IMR-90 (cell line): ENCODE measurements at regions not wholly inside any gene's neighbourhood (a gene's known extent, or its start where the extent isn't known, plus 50 kb on each side); places are given as distances from the start of the nearest gene placed in this dataset.

Experiments used
- ATAC-seq: fragments of 200-7000 bp; cut with Tn5 transposase; 2 replicates; pipeline ENCODE4 v1.9.1; 2020; ENCODE audit warnings: low read depth, mild to moderate bottlenecking, moderate library complexity
- BruUV-seq: library from RNA; stranded (reverse); fragments of 400-500 nt; replicated peaks from 2 replicates; lab custom pipeline; 2021; lab: Mats Ljungman, UMichigan
- CTCF ChIA-PET: fragments of 300-600 bp; formaldehyde crosslinking; extraction: SDS; loops from one replicate; lab custom pipeline; 2021; ENCODE audit warnings: antibody characterized with exemption; lab: Yijun Ruan, JAX
- POLR2A ChIA-PET: fragments of 300-600 bp; sonication (Branson Sonifier 250); formaldehyde crosslinking; loops from one replicate; lab custom pipeline; 2022; ENCODE audit warnings: antibody characterized with exemption; ENCODE audit not compliant: unreplicated experiment; lab: Charles Lee
- DNase-seq: peaks from one replicate; pipeline ENCODE4 v3.0.0; 2013
- H2AFZ ChIP-seq: replicated peaks from 2 replicates; pipeline ENCODE3; 2013; ENCODE audit warnings: low read length, mild to moderate bottlenecking; ENCODE audit not compliant: poor library complexity
- H2AK5ac ChIP-seq: 2 replicates; pipeline ENCODE4 v1.6.1; 2013; ENCODE audit warnings: low read depth, low read length, inconsistent platforms
- H2AK9ac ChIP-seq: replicated peaks from 2 replicates; pipeline ENCODE3; 2013; ENCODE audit warnings: mild to moderate bottlenecking, low read depth, low read length, moderate library complexity; ENCODE audit not compliant: poor library complexity
- H2BK120ac ChIP-seq: 2 replicates; pipeline ENCODE4 v1.6.1; 2013; ENCODE audit warnings: low read depth, low read length, inconsistent platforms
- H2BK15ac ChIP-seq: 3 replicates; pipeline ENCODE4 v1.6.1; 2013; ENCODE audit warnings: low read depth, low read length, inconsistent platforms
- H2BK20ac ChIP-seq: 2 replicates; pipeline ENCODE4 v1.6.1; 2013; ENCODE audit warnings: low read depth, mild to moderate bottlenecking, inconsistent platforms, low read length, moderate library complexity
- H2BK5ac ChIP-seq: 2 replicates; pipeline ENCODE4 v1.6.1; 2013; ENCODE audit warnings: mild to moderate bottlenecking, low read depth, low read length, inconsistent platforms; ENCODE audit not compliant: poor library complexity, severe bottlenecking
- H3K14ac ChIP-seq: replicated peaks from 2 replicates; pipeline ENCODE4 v1.6.1; 2013; ENCODE audit warnings: low read depth, low read length, inconsistent platforms
- H3K18ac ChIP-seq: 2 replicates; pipeline ENCODE4 v1.6.1; 2013; ENCODE audit warnings: low read depth, low read length, control low read depth
- H3K23ac ChIP-seq: 2 replicates; pipeline ENCODE4 v1.6.1; 2013; ENCODE audit warnings: low read depth, low read length, inconsistent platforms
- H3K27ac ChIP-seq: 2 replicates; pipeline ENCODE4 v1.5.1; 2013; ENCODE audit warnings: mild to moderate bottlenecking, control low read depth, low read length; ENCODE audit not compliant: insufficient read depth
- H3K27me3 ChIP-seq: 2 replicates; pipeline ENCODE4 v1.6.1; 2013; ENCODE audit warnings: low read length; ENCODE audit not compliant: control insufficient read depth, insufficient read depth
- H3K36me3 ChIP-seq: 2 replicates; pipeline ENCODE4 v1.6.1; 2013; ENCODE audit warnings: low read length, mixed read lengths; ENCODE audit not compliant: control insufficient read depth, insufficient read depth
- H3K4ac ChIP-seq: 2 replicates; pipeline ENCODE4 v1.6.1; 2013; ENCODE audit warnings: low read depth, low read length, inconsistent platforms
- H3K4me1 ChIP-seq: 2 replicates; pipeline ENCODE4 v1.6.1; 2013; ENCODE audit warnings: low read length, mixed read lengths; ENCODE audit not compliant: control insufficient read depth, insufficient read depth
- H3K4me2 ChIP-seq: 2 replicates; pipeline ENCODE4 v1.6.1; 2013; ENCODE audit warnings: low read depth, mild to moderate bottlenecking, control low read depth, low read length, moderate library complexity
- H3K4me3 ChIP-seq: 2 replicates; pipeline ENCODE4 v1.5.1; 2013; ENCODE audit warnings: low read depth, mild to moderate bottlenecking, control low read depth, low read length, moderate library complexity; ENCODE audit not compliant: insufficient read depth
- H3K56ac ChIP-seq: 2 replicates; pipeline ENCODE4 v1.6.1; 2013; ENCODE audit warnings: low read length, inconsistent platforms; ENCODE audit not compliant: insufficient read depth; ENCODE audit errors: extremely low read depth
- H3K79me1 ChIP-seq, 2 experiments: 2 replicates each; pipeline ENCODE4 v1.6.1; 2013; ENCODE audit warnings: low read length in 2 of 2, inconsistent platforms in 1 of 2, low read depth in 1 of 2
- H3K9ac ChIP-seq: 2 replicates; pipeline ENCODE4 v1.6.1; 2013; ENCODE audit warnings: low read depth, low read length, control low read depth
- H3K9me1 ChIP-seq: 2 replicates; pipeline ENCODE4 v1.6.1; 2013; ENCODE audit warnings: low read length, inconsistent platforms; ENCODE audit not compliant: insufficient read depth
- H3K9me3 ChIP-seq: 2 replicates; pipeline ENCODE4 v1.6.1; 2013; ENCODE audit warnings: low read length; ENCODE audit not compliant: control insufficient read depth, insufficient read depth
- H4K20me1 ChIP-seq: 2 replicates; pipeline ENCODE4 v1.6.1; 2013; ENCODE audit warnings: low read length, inconsistent platforms; ENCODE audit not compliant: insufficient read depth
- H4K5ac ChIP-seq: 2 replicates; pipeline ENCODE4 v1.6.1; 2013; ENCODE audit warnings: mild to moderate bottlenecking, low read depth, low read length, control low read depth
- H4K8ac ChIP-seq, 2 experiments: 2 replicates each; pipeline ENCODE4 v1.6.1; 2013; ENCODE audit warnings: low read depth in 2 of 2, low read length in 2 of 2, control low read depth in 1 of 2, inconsistent platforms in 1 of 2
- H4K91ac ChIP-seq: 2 replicates; pipeline ENCODE4 v1.6.1; 2013; ENCODE audit warnings: low read depth, low read length, inconsistent platforms; ENCODE audit not compliant: insufficient read depth
- BHLHE40 ChIP-seq: fragments of 150-350 bp; IDR thresholded peaks from 2 replicates; pipeline ENCODE4 v1.6.1; 2016; ENCODE audit warnings: mild to moderate bottlenecking, low read depth, low read length
- CHD1 ChIP-seq: IDR thresholded peaks from 2 replicates; pipeline ENCODE4 v1.6.1; 2012; ENCODE audit warnings: low read depth, low read length, improper control_type of control experiment
- MXI1 ChIP-seq: IDR thresholded peaks from 2 replicates; pipeline ENCODE4 v1.6.1; 2012; ENCODE audit warnings: low read depth, mild to moderate bottlenecking, low read length, moderate library complexity, borderline replicate concordance
- NFE2L2 ChIP-seq: fragments of 150-350 bp; IDR thresholded peaks from 2 replicates; pipeline ENCODE4 v1.6.1; 2016; ENCODE audit warnings: low read depth, mild to moderate bottlenecking, low read length
- RFX5 ChIP-seq: IDR thresholded peaks from 2 replicates; pipeline ENCODE4 v1.8.0; 2012; ENCODE audit warnings: low read depth, mild to moderate bottlenecking, low read length, moderate library complexity
- SMC3 ChIP-seq: fragments of 150-350 bp; IDR thresholded peaks from 2 replicates; pipeline ENCODE4 v1.6.1; 2016; ENCODE audit warnings: low read depth, mild to moderate bottlenecking, antibody characterized with exemption, low read length, moderate library complexity
- WGBS, 2 experiments: methylation state at CpG; one replicate each; pipeline versions ENCODE4 v1.1.5 to v1.1.7; 2013; ENCODE audit warnings: missing lambda C conversion rate in 2 of 2; ENCODE audit not compliant: insufficient read length in 1 of 2; ENCODE audit errors: extremely low coverage in 2 of 2; 5-methylcytosine and 5-hydroxymethylcytosine counted together
- dilution Hi-C: fragments of 300-500 bp; cut with HindIII; formaldehyde crosslinking; loops from one replicate; pipeline ENCODE4 v1.14.3; 2018; ENCODE audit warnings: low sequenced_read_pairs; ENCODE audit not compliant: unreplicated experiment
- in situ Hi-C: fragments of 300-500 bp; cut with MboI; formaldehyde crosslinking; loops from 3 replicates; pipeline ENCODE4 v1.14.3; 2019; ENCODE audit warnings: low sequenced_read_pairs, inconsistent platforms, mixed read lengths
- intact Hi-C: fragments of 100-400 bp; cut with micrococcal nuclease; formaldehyde crosslinking; loops from 2 replicates; pipeline ENCODE4 v1.10.0; 2022
- TF ChIP-seq, protein P1 (sequence below): conservative IDR thresholded peaks from 2 replicates; pipeline ENCODE4 v1.5.1; 2012; ENCODE audit warnings: mild to moderate bottlenecking, low read depth, low read length, improper control_type of control experiment

- intact Hi-C loops, result no loop called here
- no peak for ATAC-seq
- BruUV-seq, result no TSS peak
- H3K79me1 ChIP-seq, result no peaks in the 10 kb centered on the region
- H3K27ac ChIP-seq, result no peak overlapping the region
- no peak overlapping the region for H2BK5ac ChIP-seq
- no peak overlapping the region for H2AFZ ChIP-seq
- no peaks in the 10 kb centered on the region for H4K20me1 ChIP-seq
- no peak overlapping the region for H2AK5ac ChIP-seq
- H3K14ac ChIP-seq, result no peak overlapping the region
- H4K8ac ChIP-seq, result no peak overlapping the region
- TF ChIP-seq, protein P1, sequence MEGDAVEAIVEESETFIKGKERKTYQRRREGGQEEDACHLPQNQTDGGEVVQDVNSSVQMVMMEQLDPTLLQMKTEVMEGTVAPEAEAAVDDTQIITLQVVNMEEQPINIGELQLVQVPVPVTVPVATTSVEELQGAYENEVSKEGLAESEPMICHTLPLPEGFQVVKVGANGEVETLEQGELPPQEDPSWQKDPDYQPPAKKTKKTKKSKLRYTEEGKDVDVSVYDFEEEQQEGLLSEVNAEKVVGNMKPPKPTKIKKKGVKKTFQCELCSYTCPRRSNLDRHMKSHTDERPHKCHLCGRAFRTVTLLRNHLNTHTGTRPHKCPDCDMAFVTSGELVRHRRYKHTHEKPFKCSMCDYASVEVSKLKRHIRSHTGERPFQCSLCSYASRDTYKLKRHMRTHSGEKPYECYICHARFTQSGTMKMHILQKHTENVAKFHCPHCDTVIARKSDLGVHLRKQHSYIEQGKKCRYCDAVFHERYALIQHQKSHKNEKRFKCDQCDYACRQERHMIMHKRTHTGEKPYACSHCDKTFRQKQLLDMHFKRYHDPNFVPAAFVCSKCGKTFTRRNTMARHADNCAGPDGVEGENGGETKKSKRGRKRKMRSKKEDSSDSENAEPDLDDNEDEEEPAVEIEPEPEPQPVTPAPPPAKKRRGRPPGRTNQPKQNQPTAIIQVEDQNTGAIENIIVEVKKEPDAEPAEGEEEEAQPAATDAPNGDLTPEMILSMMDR, result no peak
- TF ChIP-seq BHLHE40 (no peak), NFE2L2 (no peak), SMC3 (no peak), MXI1 (no peak), RFX5 (no peak), CHD1 (no peak)
- no peaks in the 10 kb centered on the region for H3K27me3 ChIP-seq
- no peak overlapping the region for H3K18ac ChIP-seq
- no peaks in the 10 kb centered on the region for H3K9me1 ChIP-seq
- WGBS, 2 experiments, result 29% methylated on average over 1 of the region's 2 CpGs; no CpG with 5 or more reads in 1 of the 2 experiments
- H2BK120ac ChIP-seq, result no peak overlapping the region
- no peak overlapping the region for H3K4me3 ChIP-seq
- no peak for DNase-seq
- no peaks in the 10 kb centered on the region for H3K4me1 ChIP-seq
- H3K9me3 ChIP-seq, result no peaks in the 10 kb centered on the region
- dilution Hi-C loops, result no loop called here
- no peak overlapping the region for H3K4ac ChIP-seq
- H4K91ac ChIP-seq, result no peak overlapping the region
- no peak overlapping the region for H2BK20ac ChIP-seq
- H3K56ac ChIP-seq, result no peak overlapping the region
- no peak overlapping the region for H2BK15ac ChIP-seq
- POLR2A ChIA-PET, result no interaction called here
- CTCF ChIA-PET, result no interaction called here
- no peak overlapping the region for H3K4me2 ChIP-seq
- H2AK9ac ChIP-seq, result no peak overlapping the region
- no peak overlapping the region for H4K5ac ChIP-seq
- H3K23ac ChIP-seq, result no peak overlapping the region
- no peak overlapping the region for H3K9ac ChIP-seq
- in situ Hi-C loops, result no loop called here
- no peaks in the 10 kb centered on the region for H3K36me3 ChIP-seq
Measured at GRCh38 chr5:66338828-66339227, 194.7 kb downstream of the SREK1 start.
